HG03175 (cell line): ENCODE measurements at regions not wholly inside any gene's neighbourhood (a gene's known extent, or its start where the extent isn't known, plus 50 kb on each side); places are given as distances from the start of the nearest gene placed in this dataset.

Experiments used
- ATAC-seq: cut with Tn5 transposase; IDR thresholded peaks from one replicate; pipeline ENCODE4 v1.9.1; 2021; ENCODE audit warnings: mild to moderate bottlenecking, moderate library complexity; ENCODE audit not compliant: unreplicated experiment

DNA sequence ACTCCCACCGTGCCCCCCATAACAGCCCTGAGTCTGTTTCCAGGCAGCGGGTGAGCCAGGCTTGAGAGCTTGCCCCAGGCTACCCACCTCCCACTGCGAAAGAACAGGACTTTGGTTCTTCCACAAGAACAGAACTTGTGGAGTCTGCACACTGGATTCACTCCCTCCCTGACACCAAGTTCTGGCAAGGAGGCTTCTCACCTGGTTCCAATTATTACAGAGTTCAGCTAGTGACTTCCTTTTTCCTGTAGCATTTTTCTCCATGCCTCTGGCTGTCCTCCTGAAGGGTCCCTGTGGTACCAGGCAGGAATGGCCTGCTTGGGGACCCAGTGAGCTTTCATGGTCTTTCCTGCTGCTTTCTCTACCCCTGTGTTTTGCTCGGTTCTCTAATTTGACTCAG, 208.6 kb upstream of the SFRP2 start:
- ATAC-seq = no peak

- ATAC-seq = no peak
Observed at GRCh38 chr4:153989505-153989904, 200.6 kb upstream of the SFRP2 start.

DNA sequence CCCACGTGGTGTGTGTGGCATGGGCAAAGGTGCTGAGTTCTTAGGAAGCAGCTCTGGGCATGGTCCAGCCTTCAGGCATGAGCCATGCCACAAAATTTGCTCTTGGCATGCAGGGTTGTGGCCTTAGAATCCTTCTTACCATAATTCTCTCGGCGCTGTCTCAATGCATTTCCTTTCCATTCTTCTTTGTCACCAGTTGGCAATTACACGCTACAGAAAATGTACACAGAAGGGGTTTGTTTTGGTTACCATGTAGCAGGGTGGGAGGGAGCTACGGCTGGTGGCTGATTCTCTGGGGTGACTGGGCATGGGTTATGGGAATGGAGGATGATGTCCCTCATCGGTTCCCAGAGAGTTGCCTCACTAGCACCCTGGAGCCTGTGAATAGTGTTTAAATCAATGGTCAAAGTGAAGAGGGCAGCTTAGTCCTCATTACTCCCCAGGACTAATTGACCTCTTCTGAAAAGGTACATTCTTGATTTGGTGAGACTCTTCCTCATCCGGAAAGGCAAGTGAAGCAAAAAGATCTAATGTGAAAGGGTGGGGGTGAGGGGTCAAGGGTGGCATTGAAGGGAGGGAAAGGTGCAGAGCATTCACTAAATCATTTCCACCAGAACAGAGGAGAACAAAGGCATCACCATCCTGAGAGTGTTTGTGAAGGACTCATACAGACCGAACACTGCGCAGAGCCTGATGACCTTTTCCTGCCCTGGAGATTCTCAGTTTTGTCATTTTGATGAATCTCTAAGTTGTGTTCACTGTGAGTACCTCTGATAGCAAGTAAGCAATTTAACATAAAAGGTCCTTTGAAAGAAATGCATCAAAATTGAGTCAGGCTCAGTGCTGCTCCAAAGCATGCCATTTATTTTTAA, 199.8 kb upstream of the SFRP2 start:
- ATAC-seq = no peak

GRCh38 chr4:153987291-153987690, 198.4 kb upstream of the SFRP2 start:
- no peak for ATAC-seq

DNA sequence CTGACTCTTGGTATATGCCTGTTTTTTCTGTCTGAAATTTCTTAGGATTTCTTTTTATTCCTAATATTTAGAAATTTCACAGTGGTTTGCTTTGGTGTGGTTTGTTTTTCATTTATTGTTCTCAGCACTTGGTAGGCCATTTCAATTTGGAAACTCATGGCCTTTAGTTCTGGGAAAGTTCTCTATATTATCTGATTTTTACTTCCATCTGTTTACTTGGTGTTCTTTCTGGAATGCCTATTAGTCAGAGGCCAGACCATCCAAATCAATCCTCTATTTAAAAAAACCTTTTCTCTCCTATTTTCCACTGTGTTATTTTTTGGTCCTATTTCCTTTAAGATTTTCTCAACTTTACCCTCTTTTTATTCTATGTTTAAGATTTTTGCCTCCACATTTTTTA, 188.1 kb upstream of the SFRP2 start:
- ATAC-seq = no peak

DNA sequence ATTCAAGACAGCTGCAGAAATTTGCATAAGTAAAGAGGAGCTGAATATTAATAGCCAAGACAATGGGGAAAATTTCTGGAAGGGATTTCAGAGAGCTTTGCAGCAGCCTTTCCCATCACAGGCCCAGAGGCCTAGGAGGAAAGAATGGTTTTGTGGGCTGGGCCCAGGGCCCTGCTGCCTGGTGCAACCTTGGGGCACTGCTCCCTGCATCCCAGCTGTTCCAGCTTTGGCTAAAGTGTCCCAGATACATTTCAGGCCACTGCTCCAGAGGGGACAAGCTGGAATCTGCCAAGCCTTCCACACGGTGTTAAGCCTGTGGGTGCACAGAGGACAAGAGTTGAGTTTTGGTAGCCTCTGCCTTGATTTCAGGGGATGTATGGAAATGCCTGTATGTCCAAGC, 185.6 kb upstream of the SFRP2 start:
- no peak for ATAC-seq

DNA sequence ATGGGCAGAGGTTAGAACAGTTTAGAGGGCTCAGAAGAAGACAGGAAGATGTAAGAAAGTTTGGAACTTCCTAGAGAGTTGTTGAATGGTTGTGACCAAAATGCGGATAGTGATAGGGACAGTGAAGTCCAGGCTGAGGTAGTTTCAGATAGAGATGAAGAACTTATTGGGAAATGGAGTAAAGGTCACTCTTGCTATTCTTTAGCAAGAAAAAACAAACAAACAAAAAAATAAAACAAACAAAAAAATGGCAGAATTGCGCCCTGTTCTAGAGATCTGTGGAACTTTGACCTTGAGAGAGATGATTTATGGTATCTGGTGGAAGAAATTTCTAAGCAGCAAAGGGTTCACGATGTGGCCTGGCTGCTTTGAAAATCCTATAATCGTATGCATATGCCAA, 185.1 kb upstream of the SFRP2 start:
- no peak for ATAC-seq

DNA sequence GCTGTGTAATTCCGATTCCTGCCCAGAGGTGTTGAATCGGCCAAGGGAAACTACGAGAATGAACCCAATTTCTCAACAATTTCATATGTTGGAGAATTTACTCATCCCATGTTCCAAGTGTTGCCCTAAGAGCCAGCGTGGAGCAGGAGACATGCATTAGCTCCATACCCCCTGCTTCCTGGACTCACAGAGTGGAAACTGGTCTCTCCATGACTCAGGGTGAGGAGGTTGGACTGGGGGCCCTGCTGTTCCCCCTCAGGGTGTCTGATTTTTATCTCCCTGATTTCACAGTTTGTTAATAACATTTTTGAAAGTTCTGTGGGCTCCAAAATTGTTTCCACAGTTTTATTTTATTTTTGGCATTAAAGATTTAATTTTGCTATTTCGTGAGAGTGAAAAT, 183.0 kb upstream of the SFRP2 start:
- ATAC-seq = no peak

- no peak for ATAC-seq
Observed at GRCh38 chr4:153970169-153970568, 181.3 kb upstream of the SFRP2 start.

DNA sequence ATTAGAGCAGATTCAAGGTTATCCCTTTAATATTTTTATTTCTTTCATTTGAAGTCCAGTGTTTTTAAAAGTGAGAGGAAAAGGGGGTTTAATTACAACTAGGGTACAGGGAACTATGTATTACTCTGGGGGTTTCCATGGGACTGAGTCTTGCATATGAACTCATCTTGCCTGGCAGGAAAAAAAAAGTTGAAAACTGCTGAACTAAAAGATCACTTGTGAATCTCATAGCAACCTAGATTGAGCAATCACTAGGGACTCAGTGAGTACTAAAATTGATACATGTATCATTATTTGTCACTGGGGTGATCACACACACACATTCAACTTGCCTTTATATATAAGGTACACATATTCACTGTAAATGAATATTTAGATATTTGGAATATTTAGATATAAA, 180.7 kb upstream of the SFRP2 start:
- ATAC-seq = no peak

GRCh38 chr4:153966641-153967040, 177.8 kb upstream of the SFRP2 start:
- ATAC-seq = no peak

GRCh38 chr4:153963216-153963615, 174.3 kb upstream of the SFRP2 start:
- no peak for ATAC-seq

DNA sequence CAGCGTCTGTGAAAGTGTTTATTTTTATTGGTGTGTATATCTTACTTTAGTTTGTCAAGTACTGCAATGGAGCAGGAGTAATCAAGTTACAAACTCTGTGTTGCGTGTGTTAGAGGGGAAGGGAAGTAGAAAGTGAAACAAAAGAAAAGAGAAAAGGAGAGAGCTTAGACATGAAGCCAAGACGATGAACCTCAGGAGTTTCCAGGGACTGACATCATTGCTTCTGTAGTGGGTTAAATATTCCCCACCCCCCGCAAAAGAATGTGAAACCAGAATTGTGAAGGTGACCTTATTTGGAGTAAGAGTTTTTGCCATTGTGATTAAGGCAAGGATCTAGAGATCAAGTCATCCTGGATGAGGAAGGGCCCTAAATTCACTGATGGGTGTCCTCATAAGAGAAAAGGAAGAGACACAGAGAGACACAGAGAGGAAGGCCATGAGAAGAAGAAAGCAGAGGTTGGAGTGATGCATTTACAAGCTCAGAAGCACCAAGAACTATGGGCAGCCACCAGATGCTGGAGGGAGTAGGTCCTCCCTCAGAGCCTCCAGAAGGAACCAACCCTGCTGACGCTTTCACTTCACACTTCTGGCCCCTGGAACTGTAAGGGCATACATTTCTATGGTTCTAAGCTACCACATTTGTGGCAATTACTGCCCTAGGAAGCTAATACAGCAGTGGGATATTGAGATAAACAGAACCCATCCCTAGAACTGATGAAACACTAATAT, 173.6 kb upstream of the SFRP2 start:
- ATAC-seq = no peak

GRCh38 chr4:153955327-153955726, 166.4 kb upstream of the SFRP2 start:
- no peak for ATAC-seq

DNA sequence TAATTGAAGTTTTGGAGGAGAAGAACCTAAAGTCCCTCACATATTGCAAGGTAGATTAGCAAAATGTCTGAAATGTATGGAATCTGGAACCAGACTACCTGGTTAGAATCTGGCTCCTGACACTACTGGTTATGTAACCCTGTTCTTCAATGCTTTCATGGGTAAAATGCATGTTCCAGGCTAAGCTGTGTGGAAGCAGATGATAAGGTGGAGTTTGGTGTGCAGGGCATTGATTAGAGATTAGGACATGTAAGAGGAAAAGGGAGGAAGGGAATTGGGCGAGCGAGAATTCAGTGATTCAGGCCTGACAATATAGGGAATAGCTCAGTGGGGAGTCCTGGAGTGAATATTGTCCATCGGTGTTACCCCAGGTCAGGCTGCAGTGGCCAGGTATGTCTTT, 165.8 kb upstream of the SFRP2 start:
- ATAC-seq = no peak

DNA sequence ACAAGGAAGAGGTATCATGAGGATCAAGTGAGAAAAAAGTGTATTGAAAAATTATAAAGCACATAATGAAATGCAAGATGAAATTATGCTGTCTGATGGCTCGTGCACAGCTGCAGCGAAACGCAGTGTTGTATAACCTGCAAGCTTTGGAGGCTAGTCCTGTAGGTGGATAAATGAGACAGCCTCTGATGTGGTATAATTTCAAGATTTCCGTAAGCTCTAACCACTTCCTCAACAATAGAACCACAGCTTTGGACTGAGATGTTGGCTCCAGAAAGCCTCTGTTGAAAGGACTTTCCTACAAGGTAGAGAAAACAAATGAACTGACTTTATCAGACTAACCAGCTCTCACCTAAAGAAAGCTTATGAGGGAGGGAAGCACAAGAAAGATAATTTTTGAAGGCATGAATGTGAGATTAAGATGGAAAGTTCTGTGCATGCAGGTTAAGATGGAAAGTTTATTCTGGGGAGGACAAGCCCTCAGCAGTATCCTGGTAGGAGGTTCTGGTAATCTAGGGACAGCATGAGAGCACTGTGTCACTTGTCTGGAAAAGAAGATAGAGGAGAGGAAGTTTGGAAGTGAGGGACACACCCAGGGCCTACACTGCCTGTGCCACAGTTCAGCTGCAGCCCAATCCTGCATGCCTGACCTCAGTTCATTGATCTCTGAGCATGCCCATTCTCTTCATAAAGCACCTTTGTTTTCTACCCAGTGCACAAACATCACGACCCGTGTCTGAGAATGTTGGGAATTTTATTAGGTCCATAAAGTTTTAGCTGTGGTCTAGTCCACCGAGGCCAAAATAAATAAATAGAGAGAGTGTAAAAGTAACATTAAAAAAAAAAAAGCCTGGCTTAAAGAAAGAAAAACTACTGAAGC, 161.5 kb upstream of the SFRP2 start:
- no peak for ATAC-seq

DNA sequence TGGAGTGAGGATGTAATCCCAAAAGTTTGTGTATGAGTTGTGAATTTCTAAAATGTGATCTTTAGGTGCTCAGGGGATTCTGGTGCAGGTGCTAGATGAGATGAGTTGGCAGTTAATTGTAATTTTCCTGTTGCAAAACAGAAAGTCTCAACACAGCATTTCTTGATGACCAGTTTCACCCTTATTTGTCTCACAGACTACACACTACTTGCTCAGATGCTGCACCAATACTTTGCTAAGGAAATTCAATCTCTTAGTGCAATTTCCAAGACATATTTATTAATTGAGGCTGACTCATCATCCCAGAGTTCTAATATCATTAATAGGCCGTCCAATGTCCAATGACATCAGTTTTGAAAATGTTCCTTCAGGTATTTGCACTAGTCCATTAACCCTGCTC, 159.2 kb upstream of the SFRP2 start:
- ATAC-seq = no peak

DNA sequence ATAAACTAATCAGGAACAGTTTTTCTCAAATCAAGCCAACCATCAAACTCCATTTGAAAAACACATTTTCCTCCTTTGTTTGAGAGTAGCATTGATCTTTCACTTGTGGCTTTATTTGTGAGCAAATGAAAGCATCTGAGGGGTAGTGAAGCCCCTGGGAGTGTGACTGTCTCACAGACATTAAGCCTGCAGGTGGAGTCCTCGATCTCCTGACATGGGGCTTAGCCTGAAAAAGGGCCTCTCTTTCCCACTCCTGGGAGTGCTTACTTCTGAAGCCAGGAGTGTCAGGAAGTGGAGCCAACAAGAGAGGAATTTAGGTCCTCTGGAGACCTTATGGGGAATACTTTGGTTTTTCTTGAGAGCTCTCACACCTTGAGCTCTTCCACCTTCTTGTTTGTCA, 158.2 kb upstream of the SFRP2 start:
- ATAC-seq = no peak

- ATAC-seq = no peak
Observed at GRCh38 chr4:153945704-153946103, 156.8 kb upstream of the SFRP2 start.

DNA sequence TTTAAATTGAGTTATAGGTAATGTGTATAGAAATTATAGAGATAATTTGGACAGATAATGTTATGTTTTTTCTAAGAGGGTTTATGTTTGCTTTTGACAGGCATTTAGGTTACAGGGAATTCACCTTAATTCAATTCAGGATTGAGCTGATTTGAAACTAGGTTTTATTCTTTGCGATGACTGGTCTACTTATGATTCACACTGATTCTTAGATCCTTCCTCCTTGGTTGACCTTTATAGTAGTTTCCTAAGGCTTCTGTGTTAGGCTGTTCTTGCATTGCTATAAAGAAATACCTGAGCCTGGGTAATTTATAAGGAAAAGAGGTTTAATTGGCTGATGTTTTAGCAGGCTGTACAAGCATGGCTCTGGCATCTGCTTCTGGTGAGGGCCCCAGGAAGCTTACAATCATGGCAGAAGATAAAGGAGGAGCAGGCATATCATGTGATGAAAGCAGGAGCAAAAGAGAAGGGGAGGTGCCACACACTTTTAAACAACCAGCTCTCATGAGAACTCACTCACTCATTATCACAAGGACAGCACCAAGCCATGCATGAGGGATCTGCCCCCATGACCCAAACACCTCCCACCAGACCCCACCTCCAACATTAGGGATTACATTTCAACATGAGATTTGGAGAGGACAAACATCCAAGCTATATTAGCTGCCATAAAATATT, 155.0 kb upstream of the SFRP2 start:
- no peak for ATAC-seq

DNA sequence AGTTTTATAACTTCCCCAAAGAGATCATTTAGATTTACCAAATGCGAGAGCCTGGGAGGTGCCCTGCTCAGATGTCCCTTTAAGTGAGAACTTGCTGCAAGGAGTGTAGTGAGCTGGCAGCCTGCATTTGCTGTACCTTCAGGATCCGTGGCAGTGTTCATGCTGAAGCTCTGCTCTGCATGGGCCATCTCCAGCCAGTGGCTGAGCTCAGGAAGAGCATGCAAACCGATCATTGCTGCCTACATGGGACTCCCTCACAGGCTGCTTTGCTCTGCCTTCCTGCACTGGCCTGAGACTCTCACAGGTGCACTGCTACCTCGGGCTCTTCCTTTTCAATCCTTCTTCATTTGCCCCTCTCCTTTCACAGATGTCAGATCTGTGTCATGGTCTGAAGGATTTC, 152.0 kb upstream of the SFRP2 start:
- ATAC-seq = no peak
